Subcutaneous abdominal adipose tissue (tissue), 5 donors: ENCODE measurements at regions not wholly inside any gene's neighbourhood (a gene's known extent, or its start where the extent isn't known, plus 50 kb on each side); places are given as distances from the start of the nearest gene placed in this dataset.

ENCODE experiments used
- H3K27ac ChIP-seq: one replicate; pipeline ENCODE4 v1.7.0; 2013; ENCODE audit warnings: low read depth, mild to moderate bottlenecking, inconsistent platforms, low read length, moderate library complexity
- H3K27me3 ChIP-seq, 5 donors: one replicate each; pipeline ENCODE4 v1.7.0; 2013; ENCODE audit warnings: low read length in 5 of 5, inconsistent platforms in 1 of 5; ENCODE audit not compliant: control insufficient read depth in 5 of 5, insufficient read depth in 4 of 5
- H3K36me3 ChIP-seq, 5 donors: one replicate each; pipeline ENCODE4 v1.7.0; 2013; ENCODE audit warnings: low read length in 5 of 5; ENCODE audit not compliant: control insufficient read depth in 5 of 5, insufficient read depth in 5 of 5
- H3K4me1 ChIP-seq, 5 donors: one replicate each; pipeline ENCODE4 v1.7.0; 2013; ENCODE audit warnings: low read length in 5 of 5, mild to moderate bottlenecking in 3 of 5, moderate library complexity in 1 of 5; ENCODE audit not compliant: control insufficient read depth in 5 of 5, insufficient read depth in 5 of 5
- H3K4me3 ChIP-seq, 5 donors: one replicate each; pipeline ENCODE4 v1.7.0; 2013; ENCODE audit warnings: low read length in 5 of 5, low read depth in 1 of 5
- H3K9ac ChIP-seq, 5 donors: one replicate each; pipeline ENCODE4 v1.7.0; 2013; ENCODE audit warnings: low read length in 5 of 5, mild to moderate bottlenecking in 4 of 5, moderate library complexity in 3 of 5
- H3K9me3 ChIP-seq, 5 donors: one replicate each; pipeline ENCODE4 v1.7.0; 2013; ENCODE audit warnings: low read length in 5 of 5; ENCODE audit not compliant: control insufficient read depth in 5 of 5
- donor health status: healthy.
- donor health status: healthy.
- donor health status: healthy.
- donor health status: healthy.
- donor health status: healthy.

- no peak overlapping the region for H3K9ac ChIP-seq
- H3K9me3 ChIP-seq, result no peaks in the 10 kb centered on the region
- peaks cover 0 to 16% (median 6%) of the 10 kb centered on the region in 5 donors for H3K4me1 ChIP-seq
- no peak overlapping the region for H3K27ac ChIP-seq
- H3K36me3 ChIP-seq, result no peaks in the 10 kb centered on the region
- H3K4me3 ChIP-seq, result peak overlapping the region in 1 of 5 donors; percentile 1
- no peaks in the 10 kb centered on the region for H3K27me3 ChIP-seq
These were observed 163.9 kb upstream of the VASH1 start for GRCh38 chr14:76597387-76597786.

GRCh38 chr14:76599141-76599540, 162.1 kb upstream of the VASH1 start:
- Histone ChIP-seq H3K9ac (no peak overlapping the region), H3K27ac (no peak overlapping the region), H3K27me3 (peaks cover 0 to 6% (median 0%) of the 10 kb centered on the region in 5 donors), H3K4me3 (no peak overlapping the region), H3K9me3 (no peaks in the 10 kb centered on the region), H3K4me1 (peaks cover 0 to 16% (median 6%) of the 10 kb centered on the region in 5 donors), H3K36me3 (no peaks in the 10 kb centered on the region)

GRCh38 chr14:76599559-76600287, 161.5 kb upstream of the VASH1 start:
- peaks cover 0 to 6% (median 0%) of the 10 kb centered on the region in 5 donors for H3K27me3 ChIP-seq
- H3K4me3 ChIP-seq, result no peak overlapping the region
- H3K9me3 ChIP-seq, result no peaks in the 10 kb centered on the region
- H3K4me1 ChIP-seq, result peaks cover 0 to 16% (median 6%) of the 10 kb centered on the region in 5 donors
- no peak overlapping the region for H3K27ac ChIP-seq
- no peak overlapping the region for H3K9ac ChIP-seq
- H3K36me3 ChIP-seq, result no peaks in the 10 kb centered on the region

GRCh38 chr14:76603713-76604112, 157.6 kb upstream of the VASH1 start:
- no peak overlapping the region for H3K4me3 ChIP-seq
- no peak overlapping the region for H3K27ac ChIP-seq
- H3K9me3 ChIP-seq, result no peaks in the 10 kb centered on the region
- no peaks in the 10 kb centered on the region for H3K36me3 ChIP-seq
- H3K9ac ChIP-seq, result no peak overlapping the region
- H3K27me3 ChIP-seq, result peaks cover 0 to 6% (median 6%) of the 10 kb centered on the region in 5 donors
- no peaks in the 10 kb centered on the region for H3K4me1 ChIP-seq

DNA sequence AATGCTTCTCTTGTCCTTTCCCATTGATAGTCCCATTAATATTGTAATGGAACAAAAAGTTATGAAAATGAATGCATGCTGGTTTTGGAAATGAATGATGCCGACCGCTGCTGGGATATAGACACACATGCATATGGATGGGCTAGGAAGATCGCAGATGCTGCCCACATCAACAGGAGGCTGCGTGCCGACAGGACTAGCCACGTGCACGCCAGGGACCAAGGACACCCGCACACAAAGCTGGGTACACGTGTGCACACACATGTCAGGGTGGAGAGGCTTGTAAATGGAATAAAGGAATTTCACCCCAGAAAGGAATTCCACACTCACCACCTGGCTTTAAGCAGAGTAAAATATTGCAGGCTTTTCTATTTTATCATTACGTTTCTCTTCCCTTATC, 153.8 kb upstream of the VASH1 start:
- no peaks in the 10 kb centered on the region for H3K9me3 ChIP-seq
- H3K9ac ChIP-seq, result no peak overlapping the region
- H3K36me3 ChIP-seq, result no peaks in the 10 kb centered on the region
- no peaks in the 10 kb centered on the region for H3K4me1 ChIP-seq
- H3K4me3 ChIP-seq, result no peak overlapping the region
- H3K27ac ChIP-seq, result no peak overlapping the region
- H3K27me3 ChIP-seq, result peaks cover 0 to 6% (median 6%) of the 10 kb centered on the region in 5 donors

- no peak overlapping the region for H3K4me3 ChIP-seq
- H3K9ac ChIP-seq, result no peak overlapping the region
- H3K4me1 ChIP-seq, result no peaks in the 10 kb centered on the region
- H3K27ac ChIP-seq, result no peak overlapping the region
- peaks cover 7 to 15% (median 12%) of the 10 kb centered on the region in 5 donors for H3K9me3 ChIP-seq
- H3K36me3 ChIP-seq, result no peaks in the 10 kb centered on the region
- peaks cover 0 to 7% (median 4%) of the 10 kb centered on the region in 5 donors for H3K27me3 ChIP-seq
These were observed 148.6 kb upstream of the VASH1 start for GRCh38 chr14:76612654-76613053.

DNA sequence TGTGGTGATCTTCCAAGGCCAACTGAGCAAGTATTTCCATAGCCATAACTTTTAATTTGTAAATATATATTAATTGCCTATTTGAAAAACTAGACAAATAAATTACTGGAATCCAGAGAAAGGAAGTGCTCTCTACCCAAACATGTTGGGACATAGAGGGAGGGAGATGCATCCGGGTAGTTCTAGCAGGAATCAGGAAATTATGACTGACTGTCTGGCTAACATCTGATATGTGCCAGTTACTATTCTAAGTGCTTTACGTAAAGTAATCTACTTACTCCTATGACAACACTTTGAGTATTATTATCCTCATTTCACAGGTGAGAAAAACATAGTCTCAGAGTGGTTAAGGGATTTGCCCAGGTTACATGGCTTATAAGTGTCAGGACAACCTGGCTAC, 147.7 kb upstream of the VASH1 start:
- Histone ChIP-seq H3K9me3 (peaks cover 10 to 21% (median 18%) of the 10 kb centered on the region in 5 donors), H3K4me3 (no peak overlapping the region), H3K27ac (no peak overlapping the region), H3K4me1 (no peaks in the 10 kb centered on the region), H3K9ac (no peak overlapping the region), H3K36me3 (no peaks in the 10 kb centered on the region), H3K27me3 (peaks cover 0 to 6% (median 4%) of the 10 kb centered on the region in 5 donors)

DNA sequence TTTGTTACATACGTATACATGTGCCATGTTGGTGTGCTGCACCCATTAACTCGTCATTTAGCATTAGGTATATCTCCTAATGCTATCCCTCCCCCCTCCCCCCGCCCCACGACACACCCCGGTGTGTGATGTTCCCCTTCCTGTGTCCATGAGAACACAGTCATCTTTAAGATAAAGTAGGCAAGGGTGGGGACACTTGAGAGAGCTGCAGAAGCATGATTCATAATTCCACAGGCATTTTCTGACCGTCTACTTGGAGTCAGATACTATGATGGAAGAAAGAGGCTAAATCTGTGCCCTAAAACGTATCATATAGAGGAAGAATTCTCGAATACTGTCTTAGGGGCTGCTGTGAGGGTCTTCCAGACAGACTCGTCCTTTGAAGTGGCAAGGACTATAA, 145.9 kb upstream of the VASH1 start:
- Histone ChIP-seq H3K27me3 (peaks cover 0 to 6% (median 4%) of the 10 kb centered on the region in 5 donors), H3K36me3 (no peaks in the 10 kb centered on the region), H3K9me3 (peaks cover 10 to 27% (median 20%) of the 10 kb centered on the region in 5 donors), H3K9ac (no peak overlapping the region), H3K4me1 (no peaks in the 10 kb centered on the region), H3K27ac (no peak overlapping the region), H3K4me3 (no peak overlapping the region)

GRCh38 chr14:76617440-76617839, 143.8 kb upstream of the VASH1 start:
- Histone ChIP-seq H3K27me3 (peaks cover 0 to 6% (median 4%) of the 10 kb centered on the region in 5 donors), H3K27ac (no peak overlapping the region), H3K9ac (no peak overlapping the region), H3K4me1 (no peaks in the 10 kb centered on the region), H3K9me3 (peaks cover 10 to 27% (median 20%) of the 10 kb centered on the region in 5 donors), H3K36me3 (no peaks in the 10 kb centered on the region), H3K4me3 (no peak overlapping the region)

- no peaks in the 10 kb centered on the region for H3K36me3 ChIP-seq
These were observed 124.7 kb upstream of the VASH1 start for GRCh38 chr14:76636602-76637001.

More at GRCh38 chr14:76636602-76637001, 124.7 kb upstream of the VASH1 start:
- H3K27ac ChIP-seq, result no peak overlapping the region
- H3K4me1 ChIP-seq, result no peaks in the 10 kb centered on the region
- H3K9ac ChIP-seq, result no peak overlapping the region
- H3K9me3 ChIP-seq, result no peaks in the 10 kb centered on the region
- H3K4me3 ChIP-seq, result no peak overlapping the region
- peaks cover 0 to 3% (median 0%) of the 10 kb centered on the region in 5 donors for H3K27me3 ChIP-seq
